Psoas muscle (tissue), 7 donors: ENCODE measurements at regions not wholly inside any gene's neighbourhood (a gene's known extent, or its start where the extent isn't known, plus 50 kb on each side); places are given as distances from the start of the nearest gene placed in this dataset.

Source experiments
- ATAC-seq, 4 donors: fragments of 200-7000 bp; cut with Tn5 transposase; one replicate each; pipeline ENCODE4 v1.9.1; 2020; ENCODE audit warnings: moderate library complexity in 3 of 4, mild to moderate bottlenecking in 2 of 4
- DNase-seq, 2 donors: peaks; one replicate each; pipeline ENCODE4 v3.0.0-alpha.2; 2020
- H3K27ac ChIP-seq: fragments of 200-600 bp; one replicate; pipeline ENCODE4 v1.8.0; 2022
- H3K27me3 ChIP-seq, 3 donors: fragments of 200-600 bp in 1 of 3; one replicate each; pipeline versions ENCODE4 v1.6.1 to v1.8.0; 2013 to 2022; ENCODE audit warnings: low read length in 2 of 3, mild to moderate bottlenecking in 2 of 3, moderate library complexity in 1 of 3; ENCODE audit not compliant: insufficient read depth in 3 of 3
- H3K36me3 ChIP-seq, 2 donors: fragments of 200-600 bp in 1 of 2; one replicate each; pipeline versions ENCODE4 v1.6.1 to v1.8.0; 2013 to 2022; ENCODE audit warnings: low read depth in 1 of 2, mild to moderate bottlenecking in 1 of 2, moderate library complexity in 1 of 2; ENCODE audit not compliant: insufficient read depth in 1 of 2
- H3K4me1 ChIP-seq: fragments of 200-600 bp; one replicate; pipeline ENCODE4 v1.8.0; 2022
- H3K4me3 ChIP-seq: fragments of 200-600 bp; one replicate; pipeline ENCODE4 v1.8.0; 2022; ENCODE audit warnings: mild to moderate bottlenecking
- H3K9me3 ChIP-seq: fragments of 200-600 bp; one replicate; pipeline ENCODE4 v1.8.0; 2022
- WGBS, 3 donors: extraction: QIAGEN DNeasy Blood & Tissue Kit; methylation state at CpG; one replicate each; pipeline versions ENCODE4 v1.1.6 to v1.1.7; 2013; 5-methylcytosine and 5-hydroxymethylcytosine counted together
- intact Hi-C, 2 donors: fragments of 100-400 bp; cut with DNase I; formaldehyde crosslinking; loops; one replicate each; pipeline versions ENCODE4 v1.11.0 to v1.14.2; 2022
- TF ChIP-seq, protein P1 (sequence below): fragments of 200-600 bp; IDR thresholded peaks from one replicate; pipeline ENCODE4 v1.8.0; 2022; ENCODE audit warnings: antibody characterized with exemption
- donor health status: healthy with polysubstance abuse.
- donor health status: DM: no; HTN: no; CAD: no; lungs with moderate emphysema.
- donor health status: Bipolar disorder and iron deficiency.
- donor health status: healthy.
- donor health status: DM: yes; HTN: yes; CAD: no.
- donor health status: DM: no; HTN: no; CAD: no.
- donor health status: DM: yes; HTN: yes; CAD: no.

DNA sequence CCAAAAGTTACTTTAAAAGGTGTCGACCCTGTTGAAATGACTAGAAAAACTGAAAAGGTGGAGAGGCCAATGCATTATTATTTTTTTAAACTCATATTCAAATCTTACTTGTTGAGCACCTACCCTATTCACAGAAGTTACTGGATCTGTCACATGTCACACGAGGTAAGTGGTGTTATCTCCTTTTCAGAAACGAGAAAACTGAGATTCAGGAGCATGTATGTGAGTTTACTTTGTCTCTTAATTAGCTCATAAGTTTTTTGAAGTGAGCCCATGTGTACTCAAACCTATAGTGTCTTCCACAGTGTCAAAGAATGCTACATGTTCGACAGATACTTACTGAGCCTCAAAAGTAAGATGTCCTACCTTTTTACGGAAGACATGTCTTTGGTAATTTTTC, 81.8 kb upstream of the EGLN3 start:
- Histone ChIP-seq H3K4me3 (no peak overlapping the region), H3K36me3 (no peaks in the 10 kb centered on the region), H3K27ac (no peak overlapping the region), H3K4me1 (no peaks in the 10 kb centered on the region), H3K27me3 (no peaks in the 10 kb centered on the region), H3K9me3 (no peaks in the 10 kb centered on the region)
- ATAC-seq: no peak
- WGBS, 3 donors: 91 to 95% (median 95%) methylated on average over 5 of the region's 5 CpGs
- DNase-seq: no peak
- TF ChIP-seq, protein P1, sequence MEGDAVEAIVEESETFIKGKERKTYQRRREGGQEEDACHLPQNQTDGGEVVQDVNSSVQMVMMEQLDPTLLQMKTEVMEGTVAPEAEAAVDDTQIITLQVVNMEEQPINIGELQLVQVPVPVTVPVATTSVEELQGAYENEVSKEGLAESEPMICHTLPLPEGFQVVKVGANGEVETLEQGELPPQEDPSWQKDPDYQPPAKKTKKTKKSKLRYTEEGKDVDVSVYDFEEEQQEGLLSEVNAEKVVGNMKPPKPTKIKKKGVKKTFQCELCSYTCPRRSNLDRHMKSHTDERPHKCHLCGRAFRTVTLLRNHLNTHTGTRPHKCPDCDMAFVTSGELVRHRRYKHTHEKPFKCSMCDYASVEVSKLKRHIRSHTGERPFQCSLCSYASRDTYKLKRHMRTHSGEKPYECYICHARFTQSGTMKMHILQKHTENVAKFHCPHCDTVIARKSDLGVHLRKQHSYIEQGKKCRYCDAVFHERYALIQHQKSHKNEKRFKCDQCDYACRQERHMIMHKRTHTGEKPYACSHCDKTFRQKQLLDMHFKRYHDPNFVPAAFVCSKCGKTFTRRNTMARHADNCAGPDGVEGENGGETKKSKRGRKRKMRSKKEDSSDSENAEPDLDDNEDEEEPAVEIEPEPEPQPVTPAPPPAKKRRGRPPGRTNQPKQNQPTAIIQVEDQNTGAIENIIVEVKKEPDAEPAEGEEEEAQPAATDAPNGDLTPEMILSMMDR: no peak
- intact Hi-C loops: no loop called here

DNA sequence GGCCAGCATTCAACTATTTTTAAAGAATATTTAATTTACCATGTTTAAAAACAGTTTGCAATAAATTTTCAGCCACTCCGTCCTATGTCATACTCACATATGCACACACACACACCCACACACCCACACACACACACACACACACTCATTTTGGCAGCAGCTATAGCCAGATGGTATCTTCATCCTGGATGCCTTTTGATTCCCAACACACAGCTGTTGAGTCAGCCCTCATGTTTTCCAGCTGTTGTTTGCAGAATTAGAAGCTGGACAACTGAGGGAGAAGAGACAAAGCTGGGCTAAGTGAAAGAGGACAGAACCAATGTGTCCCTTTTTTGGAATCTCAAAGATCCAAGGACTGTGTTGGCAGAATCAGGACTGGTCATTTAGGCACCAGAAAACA, 80.0 kb upstream of the EGLN3 start:
- no peaks in the 10 kb centered on the region for H3K9me3 ChIP-seq
- WGBS, 3 donors: 18 to 36% (median 23%) methylated on average over 1 of the region's 1 CpG
- DNase-seq (peak; percentile 28 to 53), ATAC-seq (peak; percentile 30 to 70 (median 36))
- no peak overlapping the region for H3K4me3 ChIP-seq
- intact Hi-C loops: no loop called here
- TF ChIP-seq, protein P1: no peak
- no peaks in the 10 kb centered on the region for H3K4me1 ChIP-seq
- H3K27ac ChIP-seq: peak overlapping the region; percentile 30
- H3K36me3 ChIP-seq: no peaks in the 10 kb centered on the region
- no peaks in the 10 kb centered on the region for H3K27me3 ChIP-seq

DNA sequence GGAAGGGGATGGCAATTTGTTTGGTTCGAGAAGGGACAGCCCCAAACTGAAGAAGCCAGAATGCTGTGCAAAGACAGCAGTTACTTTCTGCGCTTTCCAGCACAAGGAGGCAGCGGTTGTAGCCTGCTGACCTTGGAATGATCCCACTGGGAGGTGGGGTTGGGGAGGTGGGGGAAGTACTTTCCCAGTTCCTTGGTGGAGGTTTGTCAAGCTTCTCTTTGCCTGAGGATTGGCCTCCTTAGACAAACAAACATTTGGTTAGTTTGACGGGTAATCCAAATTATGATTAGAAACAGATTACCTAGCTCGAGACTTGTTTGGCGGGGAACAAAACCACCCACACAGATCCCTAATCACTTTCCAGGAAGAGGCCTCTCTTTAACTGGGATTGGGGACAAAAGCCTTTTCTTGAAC, 79.1 kb upstream of the EGLN3 start:
- intact Hi-C loops: no loop called here
- peak; percentile 26 to 61 (median 48) for ATAC-seq
- Histone ChIP-seq H3K27me3 (no peaks in the 10 kb centered on the region), H3K36me3 (no peaks in the 10 kb centered on the region), H3K4me3 (no peak overlapping the region), H3K4me1 (no peaks in the 10 kb centered on the region), H3K9me3 (no peaks in the 10 kb centered on the region), H3K27ac (peak overlapping the region; percentile 30)
- TF ChIP-seq, protein P1: no peak
- peak; percentile 58 to 72 for DNase-seq
- WGBS, 3 donors: 50 to 70% (median 55%) methylated on average over 6 of the region's 6 CpGs

DNA sequence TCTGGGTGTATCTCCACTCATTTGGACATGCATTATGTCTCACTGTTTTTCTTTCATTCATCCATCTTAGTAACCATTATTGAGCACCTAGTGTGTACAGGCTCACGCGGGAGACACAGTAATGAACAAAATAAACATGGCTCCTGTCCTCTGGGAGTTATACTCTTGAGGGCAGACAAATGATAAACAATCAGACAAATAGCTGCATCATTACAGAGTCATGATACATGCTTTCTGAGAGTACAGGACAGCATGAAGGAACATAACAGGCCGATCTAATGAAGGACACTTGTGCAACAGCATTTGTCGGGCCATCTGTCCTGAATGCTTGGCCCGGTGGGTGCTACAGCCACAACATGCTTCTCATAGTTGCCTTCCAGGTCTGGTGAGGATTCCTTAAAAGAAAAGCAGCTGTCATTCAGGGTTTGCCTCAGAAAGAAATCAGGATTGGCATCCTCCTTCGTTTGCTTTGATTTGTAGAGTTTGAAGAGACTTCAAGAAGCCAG, 77.2 kb upstream of the EGLN3 start:
- Histone ChIP-seq H3K27me3 (no peaks in the 10 kb centered on the region), H3K4me1 (no peaks in the 10 kb centered on the region), H3K27ac (no peak overlapping the region), H3K36me3 (no peaks in the 10 kb centered on the region), H3K9me3 (no peaks in the 10 kb centered on the region), H3K4me3 (no peak overlapping the region)
- DNase-seq (no peak), ATAC-seq (peak in 2 of 4 donors; percentile 43 to 57)
- TF ChIP-seq, protein P1: no peak
- 53 to 66% (median 58%) methylated on average over 6 of the region's 6 CpGs for WGBS, 3 donors
- intact Hi-C loops: no loop called here
